Kidney (tissue), 13 donors: ENCODE measurements at regions not wholly inside any gene's neighbourhood (a gene's known extent, or its start where the extent isn't known, plus 50 kb on each side); places are given as distances from the start of the nearest gene placed in this dataset.

ENCODE experiments used
- DNase-seq, 5 donors: peaks; one replicate each; pipeline ENCODE4 v3.0.0-alpha.2; 2013 to 2020
- FAIRE-seq: peaks from 2 replicates; lab custom pipeline; 2012; peaks lifted over from hg19 to GRCh38; lab: Jason Lieb, UNC
- H3K27ac ChIP-seq, 2 donors: one replicate each; pipeline ENCODE4 v1.7.0; 2013; ENCODE audit warnings: low read depth in 2 of 2, low read length in 2 of 2, inconsistent platforms in 1 of 2
- H3K27me3 ChIP-seq: one replicate; pipeline ENCODE4 v1.7.1; 2013; ENCODE audit warnings: low read length, inconsistent platforms; ENCODE audit not compliant: control insufficient read depth, insufficient read depth
- H3K36me3 ChIP-seq, 3 donors: one replicate each; pipeline versions ENCODE4 v1.7.0 to v1.7.1; 2013; ENCODE audit warnings: low read length in 3 of 3, control low read depth in 1 of 3, inconsistent platforms in 1 of 3; ENCODE audit not compliant: insufficient read depth in 3 of 3, control insufficient read depth in 2 of 3
- H3K4me1 ChIP-seq, 3 donors: one replicate each; pipeline versions ENCODE4 v1.7.0 to v1.7.1; 2013; ENCODE audit warnings: low read length in 3 of 3, inconsistent platforms in 1 of 3, low read depth in 1 of 3; ENCODE audit not compliant: control insufficient read depth in 2 of 3, insufficient read depth in 2 of 3
- H3K4me3 ChIP-seq, 3 donors: one replicate each; pipeline versions ENCODE4 v1.7.0 to v1.8.1; 2013; ENCODE audit warnings: low read length in 3 of 3, control low read depth in 1 of 3, inconsistent platforms in 1 of 3
- H3K9ac ChIP-seq, 3 donors: one replicate each; pipeline versions ENCODE4 v1.7.0 to v1.7.1; 2013; ENCODE audit warnings: low read length in 3 of 3, control low read depth in 1 of 3, inconsistent platforms in 1 of 3
- H3K9me3 ChIP-seq, 3 donors: one replicate each; pipeline versions ENCODE4 v1.7.0 to v1.7.1; 2013; ENCODE audit warnings: low read length in 3 of 3, control low read depth in 1 of 3, inconsistent platforms in 1 of 3; ENCODE audit not compliant: control insufficient read depth in 2 of 3, insufficient read depth in 1 of 3
- intact Hi-C: fragments of 100-400 bp; cut with DNase I; formaldehyde crosslinking; loops from one replicate; pipeline ENCODE4 v1.11.1; 2022
- TF ChIP-seq, protein P1 (sequence below): IDR thresholded peaks from 3 replicates; pipeline ENCODE4 v1.5.1; 2012; ENCODE audit warnings: mild to moderate bottlenecking, moderate library complexity, borderline replicate concordance; ENCODE audit not compliant: insufficient read depth; ENCODE audit errors: extremely low read depth
- donor health status: control.
- donor health status: control.
- donor health status: control.
- donor health status: control.
- donor health status: control.
- donor health status: DM: yes; HTN: yes; CAD: no.
- donor health status: Normal renal cell carcinoma (clear cell type).

DNA sequence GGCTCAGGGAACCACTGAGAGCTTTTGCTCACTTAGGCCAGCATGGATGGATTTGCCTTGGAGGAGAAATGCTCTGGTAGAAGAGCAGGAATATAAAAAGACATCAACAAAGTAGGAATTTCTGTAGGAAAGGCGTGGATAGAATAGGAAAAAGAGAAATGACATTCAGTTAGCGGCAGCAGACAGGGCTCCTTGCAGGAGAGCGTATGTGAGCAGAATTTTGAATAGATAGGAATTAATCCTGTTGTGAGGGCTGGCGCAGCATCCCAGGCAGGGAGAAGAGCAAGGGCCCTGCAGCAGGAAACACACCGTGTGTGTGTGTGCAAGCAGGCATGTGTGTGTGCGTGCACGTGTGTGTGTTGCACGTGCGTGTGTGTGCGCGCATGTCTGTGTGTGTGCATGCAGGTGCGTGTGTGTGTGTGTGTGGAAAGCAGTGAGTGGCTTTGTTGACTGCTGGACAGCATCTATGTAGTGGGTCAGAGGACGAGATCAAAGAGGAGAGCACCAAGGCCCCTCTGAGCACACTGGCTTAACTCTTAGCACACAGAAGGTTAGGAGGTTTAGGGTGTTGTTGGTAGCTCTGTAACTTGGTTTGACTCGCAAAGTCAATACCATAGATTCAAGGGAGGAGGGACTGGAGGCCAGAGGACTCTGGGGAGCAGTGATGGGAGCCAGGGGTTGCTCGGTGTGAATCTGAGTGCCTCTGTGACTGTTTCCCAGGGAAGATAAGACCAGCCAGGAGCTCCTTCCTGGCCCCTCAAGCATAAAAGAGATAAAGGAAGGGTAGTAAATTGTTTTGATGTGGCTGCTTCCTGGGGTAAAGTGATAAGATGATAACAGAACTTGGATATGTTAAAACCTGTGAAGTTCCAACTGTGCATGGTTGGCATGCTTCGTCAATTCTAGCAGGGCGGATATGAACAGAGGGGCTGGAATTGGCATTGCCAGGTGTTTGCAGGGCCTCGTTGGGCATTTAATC, 639.5 kb downstream of the NR2F2 start:
- no peak for DNase-seq
- Histone ChIP-seq H3K9me3 (no peaks in the 10 kb centered on the region), H3K9ac (no peak overlapping the region), H3K36me3 (no peaks in the 10 kb centered on the region), H3K4me3 (no peak overlapping the region), H3K4me1 (no peaks in the 10 kb centered on the region), H3K27ac (no peak overlapping the region), H3K27me3 (no peaks in the 10 kb centered on the region)
- intact Hi-C loops: no loop called here
- TF ChIP-seq, protein P1, sequence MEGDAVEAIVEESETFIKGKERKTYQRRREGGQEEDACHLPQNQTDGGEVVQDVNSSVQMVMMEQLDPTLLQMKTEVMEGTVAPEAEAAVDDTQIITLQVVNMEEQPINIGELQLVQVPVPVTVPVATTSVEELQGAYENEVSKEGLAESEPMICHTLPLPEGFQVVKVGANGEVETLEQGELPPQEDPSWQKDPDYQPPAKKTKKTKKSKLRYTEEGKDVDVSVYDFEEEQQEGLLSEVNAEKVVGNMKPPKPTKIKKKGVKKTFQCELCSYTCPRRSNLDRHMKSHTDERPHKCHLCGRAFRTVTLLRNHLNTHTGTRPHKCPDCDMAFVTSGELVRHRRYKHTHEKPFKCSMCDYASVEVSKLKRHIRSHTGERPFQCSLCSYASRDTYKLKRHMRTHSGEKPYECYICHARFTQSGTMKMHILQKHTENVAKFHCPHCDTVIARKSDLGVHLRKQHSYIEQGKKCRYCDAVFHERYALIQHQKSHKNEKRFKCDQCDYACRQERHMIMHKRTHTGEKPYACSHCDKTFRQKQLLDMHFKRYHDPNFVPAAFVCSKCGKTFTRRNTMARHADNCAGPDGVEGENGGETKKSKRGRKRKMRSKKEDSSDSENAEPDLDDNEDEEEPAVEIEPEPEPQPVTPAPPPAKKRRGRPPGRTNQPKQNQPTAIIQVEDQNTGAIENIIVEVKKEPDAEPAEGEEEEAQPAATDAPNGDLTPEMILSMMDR: no peak
- FAIRE-seq: no peak

DNA sequence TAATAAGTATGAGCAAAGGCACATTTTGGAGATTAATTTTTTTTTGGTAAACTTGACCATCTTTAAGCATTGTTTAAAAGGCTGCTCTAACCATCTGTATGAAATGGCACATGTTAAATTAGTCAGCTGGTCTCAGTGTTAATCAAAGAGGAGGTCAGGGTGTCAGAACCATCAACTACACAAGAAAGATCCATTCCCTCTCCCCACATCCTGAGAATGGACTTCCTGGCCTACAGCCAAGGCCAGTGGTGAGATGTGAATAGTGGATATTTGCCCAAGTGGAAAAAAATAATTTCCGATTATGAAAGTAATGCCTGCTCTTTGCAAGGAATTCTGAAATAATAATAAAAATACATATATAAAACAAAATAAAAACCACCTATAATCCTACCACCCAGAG, 641.7 kb downstream of the NR2F2 start:
- Histone ChIP-seq H3K9me3 (no peaks in the 10 kb centered on the region), H3K36me3 (no peaks in the 10 kb centered on the region), H3K27me3 (no peaks in the 10 kb centered on the region), H3K27ac (no peak overlapping the region), H3K4me3 (no peak overlapping the region), H3K9ac (no peak overlapping the region), H3K4me1 (no peaks in the 10 kb centered on the region)
- DNase-seq (peak in 1 of 5 donors; percentile 28), FAIRE-seq (no peak)
- intact Hi-C loops: no loop called here
- TF ChIP-seq, protein P1: no peak

DNA sequence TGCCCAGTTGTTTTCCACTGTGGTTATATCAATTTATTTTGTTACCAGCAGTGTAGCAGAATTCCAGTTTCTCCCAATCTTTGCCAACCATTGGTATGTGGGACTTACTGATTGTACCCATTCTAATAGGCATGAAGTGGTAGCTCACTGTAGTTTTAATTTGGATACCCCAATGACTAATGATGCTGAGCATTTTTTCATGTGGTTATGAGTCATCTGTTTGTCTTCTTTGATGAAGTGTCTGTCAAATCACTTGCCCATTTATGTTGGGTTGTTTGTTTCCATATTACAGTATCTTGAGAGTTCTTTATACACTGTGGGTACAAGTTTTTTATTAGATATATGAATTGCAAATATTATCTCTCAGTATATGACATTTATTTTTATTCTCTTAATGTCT, 644.3 kb downstream of the NR2F2 start:
- Histone ChIP-seq H3K36me3 (no peaks in the 10 kb centered on the region), H3K27me3 (no peaks in the 10 kb centered on the region), H3K4me3 (no peak overlapping the region), H3K27ac (no peak overlapping the region), H3K9me3 (no peaks in the 10 kb centered on the region), H3K9ac (no peak overlapping the region), H3K4me1 (no peaks in the 10 kb centered on the region)
- FAIRE-seq: no peak
- DNase-seq: no peak
- TF ChIP-seq, protein P1: no peak
- intact Hi-C loops: no loop called here
